ENCODE measurements at regions not wholly inside any gene's neighbourhood (a gene's known extent, or its start where the extent isn't known, plus 50 kb on each side); places are given as distances from the start of the nearest gene placed in this dataset.

GRCh38 chr14:81837304-81837703 lies 303.7 kb upstream of the SEL1L start:
- DNase-seq (ENCODE audit: low spot score): no peak

DNA sequence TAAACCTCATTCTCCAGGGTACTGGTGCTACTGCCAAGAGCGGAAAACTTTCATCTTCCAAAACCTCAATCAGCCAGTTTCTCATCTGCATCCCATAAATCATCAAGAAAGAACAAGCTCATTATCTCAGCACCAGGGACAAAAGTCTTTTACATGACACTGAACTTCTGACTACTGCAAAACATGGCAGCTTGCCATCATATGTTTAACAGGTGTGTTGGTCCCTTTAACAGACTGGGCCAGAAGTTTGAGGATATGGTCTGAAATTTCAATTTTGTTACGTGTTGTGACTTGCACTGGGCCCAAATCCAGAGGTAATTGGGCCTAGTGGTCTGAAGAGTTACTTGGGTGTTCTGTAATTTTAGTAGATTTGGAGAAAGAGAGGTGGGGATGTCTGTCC lies 305.4 kb upstream of the SEL1L start:
- no peak for DNase-seq (ENCODE audit: low spot score)

- DNase-seq (ENCODE audit: low spot score): no peak
Observed at GRCh38 chr14:81841346-81841745, 307.7 kb upstream of the SEL1L start.

- DNase-seq (ENCODE audit: low spot score): no peak
Observed at GRCh38 chr14:81849714-81850113, 316.1 kb upstream of the SEL1L start.

DNA sequence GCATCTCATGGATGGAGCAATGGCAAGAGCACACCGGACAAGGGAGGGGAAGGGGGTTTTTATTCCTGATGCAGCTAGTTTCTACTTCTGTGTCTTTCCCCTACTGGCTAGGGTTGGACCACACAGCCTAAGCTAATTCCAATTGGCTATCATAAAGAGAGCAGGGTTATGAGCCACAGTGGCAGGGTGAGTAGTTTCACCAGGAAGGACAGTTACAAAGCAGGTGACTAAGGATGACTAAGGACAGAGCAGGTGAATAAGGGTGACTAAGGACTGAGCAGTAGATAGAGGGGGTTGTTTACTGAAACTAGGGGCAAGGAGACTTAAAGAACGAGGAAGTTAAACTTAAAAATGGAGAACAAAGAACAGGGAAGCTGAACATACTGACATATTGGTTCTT lies 321.4 kb upstream of the SEL1L start:
- no peak for DNase-seq (ENCODE audit: low spot score)

DNA sequence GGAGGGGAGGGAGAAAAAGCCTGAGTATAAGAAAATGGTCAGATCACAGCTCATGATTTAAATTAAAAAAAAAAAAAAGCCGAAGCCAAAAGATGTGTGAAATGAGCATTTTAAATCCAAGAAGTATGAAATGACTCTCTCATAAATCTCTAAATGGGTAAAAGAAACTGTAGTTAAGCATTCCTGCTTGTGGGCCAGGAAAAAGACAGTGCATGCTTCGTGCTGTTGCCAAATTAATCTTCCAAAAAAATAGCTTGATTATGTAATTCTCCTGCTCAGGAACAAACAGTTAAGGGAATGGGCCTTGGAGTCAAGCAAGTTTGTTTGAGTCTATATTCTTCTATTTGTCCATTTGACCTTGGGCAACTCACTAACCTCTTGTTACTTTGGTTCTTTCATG lies 325.4 kb upstream of the SEL1L start:
- DNase-seq (ENCODE audit: low spot score): no peak

GRCh38 chr14:81868172-81868571 lies 334.5 kb upstream of the SEL1L start:
- DNase-seq (ENCODE audit: low spot score): no peak

- DNase-seq (ENCODE audit: low spot score): no peak
Observed at GRCh38 chr14:81871706-81872105, 338.1 kb upstream of the SEL1L start.

DNA sequence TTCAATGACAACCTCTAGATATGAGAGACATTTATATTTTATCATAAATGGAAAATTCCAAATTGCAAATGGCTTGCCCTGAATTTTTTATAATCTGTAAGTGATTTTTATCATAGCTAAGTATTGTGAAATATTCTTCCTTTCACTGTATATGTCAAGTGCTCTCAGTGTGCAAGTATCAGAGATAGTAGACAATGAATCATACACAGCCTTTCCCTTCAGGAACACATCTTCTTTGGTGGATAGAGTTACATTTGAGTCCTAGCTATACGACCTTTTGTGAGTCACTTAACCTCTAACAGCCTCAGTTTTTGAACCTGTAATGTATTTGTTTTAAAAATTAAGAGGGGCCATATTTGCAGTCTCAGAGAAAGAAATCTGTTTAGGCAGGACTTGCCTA lies 350.7 kb upstream of the SEL1L start:
- no peak for DNase-seq (ENCODE audit: low spot score)

- DNase-seq (ENCODE audit: low spot score): no peak
Observed at GRCh38 chr14:81886588-81886987, 352.9 kb upstream of the SEL1L start.

- DNase-seq (ENCODE audit: low spot score): no peak
Observed at GRCh38 chr14:81889529-81889928, 355.9 kb upstream of the SEL1L start.

DNA sequence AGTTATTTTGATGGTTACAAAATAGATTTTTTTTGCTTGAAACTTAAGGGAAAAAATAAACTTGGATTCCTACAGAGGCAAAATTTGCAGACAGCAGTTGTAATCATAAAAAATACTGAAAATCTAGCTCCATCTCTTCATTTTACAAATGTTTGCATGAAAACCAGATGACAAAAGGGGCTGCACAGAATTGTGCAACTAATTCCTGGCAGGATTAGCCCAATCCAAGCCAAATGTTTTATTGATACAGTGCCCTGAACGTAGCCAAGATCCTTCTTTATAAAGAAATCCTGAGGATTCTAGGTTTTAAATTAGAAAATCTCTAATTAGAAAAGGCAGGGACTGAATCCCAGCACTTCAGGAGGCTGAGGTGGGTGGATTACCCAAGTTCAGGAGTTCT lies 356.4 kb upstream of the SEL1L start:
- DNase-seq (ENCODE audit: low spot score): no peak

- DNase-seq (ENCODE audit: low spot score): no peak
Observed at GRCh38 chr14:81903477-81903876, 369.8 kb upstream of the SEL1L start.

DNA sequence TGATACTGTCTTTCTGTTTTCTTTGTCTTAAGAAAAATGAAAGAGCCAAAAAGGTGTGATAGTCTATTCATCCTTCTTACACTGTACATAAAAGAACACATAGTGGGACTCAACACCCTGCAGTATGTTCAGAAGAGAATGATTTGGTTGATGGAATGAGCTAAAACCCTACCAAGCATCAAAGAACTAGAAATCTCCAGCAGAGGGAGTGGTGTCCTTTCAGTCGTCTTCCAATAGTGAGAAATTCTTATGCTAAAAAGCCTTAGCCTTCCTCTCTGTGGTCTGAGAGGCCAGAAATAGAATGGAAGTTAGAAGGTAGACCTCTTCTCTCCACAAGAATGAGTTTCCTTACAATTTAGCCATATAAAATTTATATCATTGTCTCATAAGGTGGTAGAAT lies 393.4 kb upstream of the SEL1L start:
- DNase-seq (ENCODE audit: low spot score): no peak

DNA sequence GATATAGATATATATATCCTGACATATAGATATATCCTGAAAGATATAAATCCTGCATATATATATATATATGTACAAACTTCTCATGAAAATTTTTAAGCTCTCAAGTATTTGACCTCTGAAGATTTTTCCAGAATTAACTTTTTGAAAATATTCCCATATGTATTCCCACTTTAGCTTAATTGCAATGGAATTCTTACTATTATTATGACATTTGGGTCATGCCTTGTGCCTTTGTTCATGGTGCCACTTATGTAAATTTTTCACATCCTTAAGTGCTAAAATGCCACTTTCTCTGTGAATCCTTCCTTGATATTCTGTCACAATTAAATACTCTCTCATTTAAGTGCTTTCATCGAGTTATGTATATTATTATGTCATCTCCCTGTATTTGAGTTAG lies 398.2 kb upstream of the SEL1L start:
- no peak for DNase-seq (ENCODE audit: low spot score)

DNA sequence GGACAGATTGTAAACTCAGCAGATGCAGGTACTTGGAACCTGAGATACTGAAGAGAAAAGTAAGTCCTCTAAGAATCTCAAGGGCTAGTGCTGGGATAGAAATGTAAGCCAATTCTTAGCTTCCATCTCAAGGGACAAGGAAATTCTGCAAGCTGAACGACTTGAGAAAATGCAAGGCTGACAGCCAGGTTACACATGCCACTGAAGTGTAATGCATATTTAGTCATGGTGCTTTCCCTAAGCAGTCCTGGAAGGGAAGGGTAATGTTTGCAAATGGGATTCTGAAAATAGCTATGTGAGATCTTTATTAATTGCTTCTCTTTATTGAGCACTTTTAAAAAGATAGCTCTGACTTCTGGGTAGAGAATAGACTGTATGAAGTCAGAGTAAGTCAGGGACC lies 402.7 kb upstream of the SEL1L start:
- DNase-seq (ENCODE audit: low spot score): no peak

DNA sequence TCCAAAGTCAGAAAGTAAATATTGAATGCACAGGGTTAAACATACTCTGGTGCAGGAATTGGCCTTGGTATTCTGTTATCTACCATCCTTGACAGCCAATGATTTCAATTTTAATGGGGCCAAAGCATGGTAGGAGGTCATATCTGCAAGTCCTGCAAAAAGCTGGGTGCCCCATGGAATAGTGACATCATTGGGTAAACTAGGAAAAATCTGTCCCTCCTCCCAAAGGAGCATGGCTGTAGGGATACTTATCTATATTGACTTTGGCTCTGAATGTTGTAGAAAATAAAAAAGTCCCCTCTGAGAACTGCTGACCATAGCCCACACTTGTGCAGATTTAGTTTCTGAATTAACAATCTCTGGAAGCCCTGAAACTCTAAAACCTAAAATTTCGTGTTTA lies 403.2 kb upstream of the SEL1L start:
- DNase-seq (ENCODE audit: low spot score): no peak

DNA sequence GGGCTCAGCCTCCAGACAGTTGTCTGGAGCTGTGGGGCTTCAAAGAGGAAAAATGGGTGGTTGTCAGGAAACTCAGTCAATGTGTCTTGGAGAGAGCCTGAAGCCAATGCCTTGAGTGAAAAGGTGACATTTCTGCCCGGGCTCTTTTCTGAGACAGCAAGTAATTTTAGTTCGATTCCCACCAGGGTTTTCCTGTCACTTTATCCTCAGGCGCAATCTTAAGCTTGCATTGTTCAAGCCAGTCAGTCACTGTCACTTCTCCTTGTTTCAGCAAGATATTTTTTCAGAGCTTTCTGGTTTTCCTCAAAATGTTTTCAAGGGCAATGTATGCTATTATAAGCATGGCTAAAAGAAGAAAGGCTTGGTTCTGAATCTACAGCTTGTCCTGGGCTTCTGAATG lies 404.7 kb upstream of the SEL1L start:
- DNase-seq (ENCODE audit: low spot score): no peak

DNA sequence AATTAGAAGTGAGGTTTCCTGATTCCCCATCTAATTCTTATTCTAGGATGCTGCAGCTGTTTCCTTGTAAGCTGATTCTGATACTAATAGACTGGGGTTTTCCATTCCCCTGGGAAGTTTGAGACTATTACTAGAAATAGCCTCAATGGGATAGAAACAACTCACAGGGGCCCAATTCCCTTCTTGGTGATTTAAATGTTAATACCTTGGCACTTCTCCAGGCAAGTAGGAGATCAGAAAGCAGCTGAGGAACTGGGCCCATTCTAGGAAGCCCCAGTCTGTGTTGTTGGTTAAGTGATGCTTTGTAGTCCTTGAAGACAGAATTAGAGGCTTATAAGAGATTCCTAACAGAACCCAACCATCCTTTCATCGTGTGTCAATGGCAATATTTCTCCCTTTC lies 407.0 kb upstream of the SEL1L start:
- no peak for DNase-seq (ENCODE audit: low spot score)

DNA sequence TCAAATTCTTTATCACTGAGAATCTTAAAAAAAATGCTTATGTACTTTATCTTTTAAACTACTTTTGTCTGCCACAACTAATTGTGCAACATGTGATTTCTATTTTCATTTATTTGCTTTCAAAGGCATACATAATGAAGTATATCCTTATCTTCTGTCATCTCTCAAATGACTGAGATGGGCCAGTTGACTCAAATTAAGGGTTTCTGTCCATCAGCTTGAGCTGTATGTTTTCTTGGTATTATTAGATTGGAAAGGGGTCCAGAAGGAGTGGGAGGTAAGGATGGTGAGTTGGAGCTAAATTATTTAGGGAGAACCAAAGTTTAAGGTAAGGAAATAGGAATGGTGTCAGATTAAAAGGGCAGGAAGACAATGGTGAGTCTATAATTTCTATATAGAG lies 408.4 kb upstream of the SEL1L start:
- no peak for DNase-seq (ENCODE audit: low spot score)

- DNase-seq (ENCODE audit: low spot score): no peak
Observed at GRCh38 chr14:81946375-81946774, 412.7 kb upstream of the SEL1L start.

- DNase-seq (ENCODE audit: low spot score): no peak
Observed at GRCh38 chr14:81946834-81947798, 413.5 kb upstream of the SEL1L start.

DNA sequence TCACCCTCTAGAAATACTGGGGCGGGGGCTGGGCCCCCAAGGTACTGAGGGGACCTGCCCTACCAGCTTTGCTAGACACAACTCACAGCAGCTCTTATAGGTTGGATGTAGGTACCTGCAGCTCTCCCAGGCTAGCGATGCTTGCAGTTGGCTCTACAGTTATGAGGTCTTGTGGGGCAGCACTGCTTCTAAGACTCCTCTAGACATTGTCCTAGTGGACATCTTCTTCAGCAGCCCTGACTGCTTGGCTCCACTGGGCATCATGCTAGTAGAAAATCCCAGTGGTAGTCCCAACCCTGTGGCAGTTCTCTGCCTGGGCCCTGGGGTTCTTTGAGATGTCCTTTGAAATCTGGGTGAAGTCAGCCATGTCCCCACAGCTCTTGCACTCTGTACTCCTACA lies 419.3 kb upstream of the SEL1L start:
- DNase-seq (ENCODE audit: low spot score): no peak

DNA sequence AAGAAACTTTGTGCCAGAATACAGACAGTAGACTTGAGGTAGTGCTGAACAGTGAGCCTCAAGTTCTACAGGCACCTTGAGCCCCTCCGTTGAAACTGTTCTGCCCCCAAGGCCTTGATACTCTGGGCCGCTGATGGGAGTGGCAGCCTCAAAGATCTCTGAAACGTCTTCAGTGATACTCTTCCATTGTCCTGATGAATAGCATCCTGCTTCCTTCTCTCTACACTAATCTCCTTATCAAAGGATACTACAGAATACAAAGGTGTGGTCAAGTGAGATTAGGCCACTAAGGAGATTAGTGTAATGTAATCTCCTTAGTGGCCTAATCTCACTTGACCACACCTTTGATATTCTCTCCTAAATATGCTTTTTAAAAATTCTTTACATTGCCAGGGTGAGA lies 419.8 kb upstream of the SEL1L start:
- DNase-seq (ENCODE audit: low spot score): no peak
